Type B pancreatic cell (in vitro differentiated cells): ENCODE measurements at regions not wholly inside any gene's neighbourhood (a gene's known extent, or its start where the extent isn't known, plus 50 kb on each side); places are given as distances from the start of the nearest gene placed in this dataset.

ENCODE experiments used
- DNase-seq: peaks from one replicate; pipeline ENCODE4 v3.0.0; 2021; ENCODE audit warnings: mixed read lengths; ENCODE audit not compliant: unreplicated experiment; ENCODE audit errors: extremely low spot score
- H3K27ac Mint-ChIP-seq: 2 replicates; pipeline ENCODE4 v1.8.0; 2021; ENCODE audit warnings: mild to moderate bottlenecking, mixed read lengths
- H3K27me3 Mint-ChIP-seq: 2 replicates; pipeline ENCODE4 v1.8.0; 2021; ENCODE audit warnings: mixed read lengths
- H3K36me3 Mint-ChIP-seq: 2 replicates; pipeline ENCODE4 v1.8.0; 2021; ENCODE audit warnings: mixed read lengths
- H3K4me1 Mint-ChIP-seq: one replicate; pipeline ENCODE4 v1.8.0; 2021; ENCODE audit warnings: mixed read lengths; ENCODE audit not compliant: unreplicated experiment
- H3K4me3 Mint-ChIP-seq: 2 replicates; pipeline ENCODE4 v1.8.0; 2021; ENCODE audit warnings: mild to moderate bottlenecking, mixed read lengths
- H3K9me3 Mint-ChIP-seq: 2 replicates; pipeline ENCODE4 v1.8.0; 2021; ENCODE audit warnings: mixed read lengths
- CTCF ChIP-seq: fragments of 200-600 bp; sonication (generic); conservative IDR thresholded peaks from 2 replicates; pipeline ENCODE4 v1.5.0; 2021; ENCODE audit warnings: antibody characterized with exemption, mild to moderate bottlenecking

GRCh38 chr5:155926031-155926430 is 400.9 kb upstream of the SGCD start:
- Mint-ChIP-seq H3K9me3 (no peaks in the 10 kb centered on the region), H3K4me1 (no peaks in the 10 kb centered on the region), H3K4me3 (no peak overlapping the region), H3K27ac (no peak overlapping the region), H3K36me3 (no peaks in the 10 kb centered on the region), H3K27me3 (peaks cover 16% of the 10 kb centered on the region)
- no peak for DNase-seq
- TF ChIP-seq CTCF, result no peak

GRCh38 chr5:155926766-155927165 is 400.2 kb upstream of the SGCD start:
- H3K36me3 Mint-ChIP-seq, result no peaks in the 10 kb centered on the region
- H3K27me3 Mint-ChIP-seq, result peaks cover 12% of the 10 kb centered on the region
- H3K4me3 Mint-ChIP-seq, result no peak overlapping the region
- H3K9me3 Mint-ChIP-seq, result no peaks in the 10 kb centered on the region
- TF ChIP-seq CTCF, result no peak
- H3K4me1 Mint-ChIP-seq, result no peaks in the 10 kb centered on the region
- DNase-seq, result no peak
- no peak overlapping the region for H3K27ac Mint-ChIP-seq

- Mint-ChIP-seq H3K4me3 (no peak overlapping the region), H3K27me3 (peaks cover 12% of the 10 kb centered on the region), H3K9me3 (no peaks in the 10 kb centered on the region), H3K27ac (no peak overlapping the region), H3K4me1 (no peaks in the 10 kb centered on the region), H3K36me3 (no peaks in the 10 kb centered on the region)
- no peak for TF ChIP-seq CTCF
- DNase-seq, result no peak
Observed at GRCh38 chr5:155929112-155929511, 397.9 kb upstream of the SGCD start.

- H3K36me3 Mint-ChIP-seq, result no peaks in the 10 kb centered on the region
- H3K9me3 Mint-ChIP-seq, result no peaks in the 10 kb centered on the region
- no peak for TF ChIP-seq CTCF
- no peak overlapping the region for H3K27ac Mint-ChIP-seq
- no peak overlapping the region for H3K4me3 Mint-ChIP-seq
- peaks cover 7% of the 10 kb centered on the region for H3K27me3 Mint-ChIP-seq
- DNase-seq, result no peak
- H3K4me1 Mint-ChIP-seq, result no peaks in the 10 kb centered on the region
Observed at GRCh38 chr5:155934964-155935363, 392.0 kb upstream of the SGCD start.

- DNase-seq, result no peak
- no peak overlapping the region for H3K4me3 Mint-ChIP-seq
- H3K36me3 Mint-ChIP-seq, result no peaks in the 10 kb centered on the region
- H3K27me3 Mint-ChIP-seq, result peaks cover 3% of the 10 kb centered on the region
- TF ChIP-seq CTCF, result no peak
- no peak overlapping the region for H3K27ac Mint-ChIP-seq
- H3K4me1 Mint-ChIP-seq, result no peaks in the 10 kb centered on the region
- H3K9me3 Mint-ChIP-seq, result no peaks in the 10 kb centered on the region
Observed at GRCh38 chr5:155935723-155936122, 391.2 kb upstream of the SGCD start.
